SK-N-SH (cell line): ENCODE measurements at regions not wholly inside any gene's neighbourhood (a gene's known extent, or its start where the extent isn't known, plus 50 kb on each side); places are given as distances from the start of the nearest gene placed in this dataset.

ENCODE experiments used
- CTCF ChIA-PET: fragments of 300-600, 350-600 bp; formaldehyde crosslinking; extraction: SDS; loops from one replicate; lab custom pipeline; 2021; lab: Yijun Ruan, JAX
- POLR2A ChIA-PET: fragments of 350-600 bp; sonication (Branson Sonifier 250); formaldehyde crosslinking; extraction: SDS; loops from one replicate; lab custom pipeline; 2020; ENCODE audit warnings: antibody characterized with exemption, inconsistent platforms; lab: Yijun Ruan, JAX
- DNase-seq: peaks from one replicate; pipeline ENCODE4 v3.0.0; 2012
- H2AFZ ChIP-seq: fragments of 200-600 bp; sonication (generic); 2 replicates; pipeline ENCODE4 v1.8.1; 2016; ENCODE audit warnings: antibody characterized with exemption, mild to moderate bottlenecking, low read depth
- H3F3A ChIP-seq: fragments of 200-600 bp; sonication (generic); replicated peaks from 2 replicates; pipeline ENCODE3; 2016; ENCODE audit warnings: antibody characterized with exemption, mild to moderate bottlenecking; ENCODE audit not compliant: insufficient read depth
- H3K27ac ChIP-seq, 2 experiments: fragments of 200-500 bp in 1 of 2; fragments of 200-600 bp in 1 of 2; sonication (Bioruptor generic) in 1 of 2; sonication (generic), shearing (Covaris generic) in 1 of 2; 2 replicates each; pipeline versions ENCODE4 v1.5.1 to v1.6.1; 2014 to 2016; ENCODE audit warnings: low read depth in 2 of 2, inconsistent platforms in 1 of 2, low read length in 1 of 2, mild to moderate bottlenecking in 1 of 2, mixed read lengths in 1 of 2
- H3K27me3 ChIP-seq: fragments of 200-600 bp; sonication (generic), shearing (Covaris generic); 2 replicates; pipeline ENCODE4 v1.6.1; 2016; ENCODE audit warnings: mixed run types; ENCODE audit not compliant: insufficient read depth
- H3K36me3 ChIP-seq, 2 experiments: fragments of 200-500 bp in 1 of 2; fragments of 200-600 bp in 1 of 2; sonication (Bioruptor generic) in 1 of 2; sonication (generic) in 1 of 2; replicated peaks in 1 of 2; 2 replicates each; pipeline versions ENCODE3 to v1.5.1; 2014 to 2016; ENCODE audit warnings: low read length in 1 of 2, mild to moderate bottlenecking in 1 of 2; ENCODE audit not compliant: insufficient read depth in 2 of 2, control insufficient read depth in 1 of 2
- H3K4me1 ChIP-seq, 2 experiments: fragments of 200-500 bp in 1 of 2; fragments of 200-600 bp in 1 of 2; sonication (Bioruptor generic) in 1 of 2; sonication (generic), shearing (Covaris generic) in 1 of 2; 2 replicates each; pipeline versions ENCODE4 v1.5.1 to v1.6.1; 2014 to 2016; ENCODE audit warnings: low read depth in 1 of 2, low read length in 1 of 2, mixed run types in 1 of 2; ENCODE audit not compliant: insufficient read depth in 2 of 2, control insufficient read depth in 1 of 2
- H3K4me2 ChIP-seq: fragments of 200-600 bp; sonication (generic), shearing (Covaris generic); 2 replicates; pipeline ENCODE4 v1.6.1; 2017; ENCODE audit warnings: mixed run types
- H3K4me3 ChIP-seq, 2 experiments: fragments of 200-500 bp in 1 of 2; fragments of 200-600 bp in 1 of 2; sonication (Bioruptor generic) in 1 of 2; sonication (generic), shearing (Covaris generic) in 1 of 2; 2 replicates each; pipeline versions ENCODE4 v1.5.1 to v1.8.1; 2014 to 2016; ENCODE audit warnings: low read depth in 2 of 2, inconsistent platforms in 1 of 2, low read length in 1 of 2, mild to moderate bottlenecking in 1 of 2, mixed read lengths in 1 of 2, moderate library complexity in 1 of 2
- H3K79me2 ChIP-seq: fragments of 200-600 bp; sonication (generic); 2 replicates; pipeline ENCODE4 v1.8.1; 2017; ENCODE audit warnings: mild to moderate bottlenecking; ENCODE audit not compliant: insufficient read depth
- H3K9ac ChIP-seq: fragments of 200-600 bp; sonication (generic); 2 replicates; pipeline ENCODE4 v1.6.1; 2017; ENCODE audit warnings: mixed run types
- H3K9me2 ChIP-seq: fragments of 200-600 bp; sonication (generic); 2 replicates; pipeline ENCODE4 v1.6.1; 2017; ENCODE audit warnings: mixed run types
- H3K9me3 ChIP-seq: fragments of 200-600 bp; sonication (generic); 2 replicates; pipeline ENCODE4 v1.6.1; 2017; ENCODE audit warnings: mixed run types, mild to moderate bottlenecking, moderate library complexity
- H4K20me1 ChIP-seq: fragments of 200-600 bp; sonication (generic); 2 replicates; pipeline ENCODE4 v1.6.1; 2017; ENCODE audit warnings: mild to moderate bottlenecking, mixed run types; ENCODE audit not compliant: insufficient read depth
- EP300 ChIP-seq, 2 experiments: IDR thresholded peaks; 2 replicates each; pipeline versions ENCODE4 v1.4.0 to v1.6.1; 2012; ENCODE audit warnings: borderline replicate concordance in 1 of 2, low read depth in 1 of 2, low read length in 1 of 2
- EZH2phosphoT487 ChIP-seq: fragments of 200-600 bp; sonication (generic); IDR thresholded peaks from 2 replicates; pipeline ENCODE4 v1.6.1; 2017; ENCODE audit warnings: low read depth, mixed run types, mild to moderate bottlenecking, antibody characterized with exemption, moderate library complexity, borderline replicate concordance
- FOXM1 ChIP-seq: IDR thresholded peaks from 2 replicates; pipeline ENCODE4 v1.4.0; 2012; ENCODE audit warnings: low read depth, mild to moderate bottlenecking
- IRF3 ChIP-seq: fragments of 150-350 bp; IDR thresholded peaks from 2 replicates; pipeline ENCODE4 v1.6.1; 2016; ENCODE audit warnings: mild to moderate bottlenecking, low read depth, low read length
- JUND ChIP-seq: IDR thresholded peaks from 2 replicates; pipeline ENCODE4 v1.4.0; 2012
- MXI1 ChIP-seq: IDR thresholded peaks from 2 replicates; pipeline ENCODE4 v1.6.1; 2012; ENCODE audit warnings: mild to moderate bottlenecking, low read depth, low read length, improper control_type of control experiment
- NFIC ChIP-seq: IDR thresholded peaks from 2 replicates; pipeline ENCODE4 v1.4.0; 2012; ENCODE audit warnings: borderline replicate concordance
- PBX3 ChIP-seq: IDR thresholded peaks from 2 replicates; pipeline ENCODE4; 2012
- POLR2AphosphoS5 ChIP-seq: IDR thresholded peaks from 2 replicates; pipeline ENCODE4 v1.6.1; 2012; ENCODE audit warnings: low read depth, low read length
- RAD21 ChIP-seq: IDR thresholded peaks from 2 replicates; pipeline ENCODE4 v1.6.1; 2012; ENCODE audit warnings: mild to moderate bottlenecking, low read length
- TAF1 ChIP-seq: IDR thresholded peaks from 2 replicates; pipeline ENCODE4 v1.6.1; 2012; ENCODE audit warnings: low read depth, mild to moderate bottlenecking, low read length, moderate library complexity, borderline replicate concordance
- YY1 ChIP-seq: IDR thresholded peaks from 2 replicates; pipeline ENCODE4 v1.4.0; 2012; ENCODE audit warnings: low read depth, mild to moderate bottlenecking
- ZBTB33 ChIP-seq: IDR thresholded peaks from 2 replicates; pipeline ENCODE4 v1.4.0; 2012; ENCODE audit warnings: low read depth, borderline replicate concordance
- WGBS: methylation state at CpG from one replicate; pipeline ENCODE4 v1.1.6; 2017; ENCODE audit warnings: low lambda C conversion rate; 5-methylcytosine and 5-hydroxymethylcytosine counted together
- TF ChIP-seq, protein P1 (sequence below): IDR thresholded peaks from 2 replicates; pipeline ENCODE4 v1.6.1; 2012; ENCODE audit warnings: mild to moderate bottlenecking, low read depth, low read length, moderate library complexity
- TF ChIP-seq, protein P2 (sequence below): IDR thresholded peaks from 2 replicates; pipeline ENCODE4 v1.4.0; 2012; ENCODE audit warnings: low read depth, borderline replicate concordance
- TF ChIP-seq, protein P3 (sequence below): IDR thresholded peaks from 2 replicates; pipeline ENCODE4 v1.4.0; 2012; ENCODE audit warnings: low read depth

DNA sequence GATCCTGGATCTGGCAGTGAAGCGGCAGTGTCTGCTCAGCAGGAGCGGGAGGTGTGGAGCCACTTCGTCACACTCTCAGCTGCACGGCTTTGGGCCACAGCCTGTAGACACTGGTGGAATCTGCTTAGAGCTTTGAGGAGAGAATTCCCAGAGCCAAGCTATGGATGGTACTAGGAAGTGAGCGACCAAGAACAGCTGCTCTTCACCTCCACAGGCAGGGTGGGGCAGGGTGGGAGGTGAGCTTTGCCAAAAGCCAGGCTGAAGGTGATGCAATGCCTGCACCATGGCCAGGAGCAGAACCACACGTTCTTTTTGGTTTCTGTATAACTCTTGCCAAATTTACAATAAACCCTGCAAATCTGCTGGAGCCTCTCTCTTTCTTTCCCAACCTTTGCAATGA lies 226.1 kb downstream of the ANKRD30B start:
- Histone ChIP-seq H3K4me3 (no peak overlapping the region), H3K27ac (no peak overlapping the region), H3K9ac (no peak overlapping the region), H3F3A (peaks cover 23% of the 10 kb centered on the region), H3K79me2 (no peaks in the 10 kb centered on the region), H3K9me3 (no peaks in the 10 kb centered on the region), H3K27me3 (no peaks in the 10 kb centered on the region), H3K36me3 (no peaks in the 10 kb centered on the region), H3K4me2 (no peak overlapping the region), H3K4me1 (peaks cover 0 to 37% of the 10 kb centered on the region in 2 experiments; a peak in 2 of 4 replicates), H3K9me2 (no peaks in the 10 kb centered on the region), H4K20me1 (no peaks in the 10 kb centered on the region), H2AFZ (no peak overlapping the region)
- WGBS = 49% methylated on average over 6 of the region's 6 CpGs
- POLR2A ChIA-PET = no interaction called here
- CTCF ChIA-PET = no interaction called here
- no peak for DNase-seq
- TF ChIP-seq EP300 (IDR thresholded peaks at IDR 0.05; ENCODE audit: borderline replicate concordance in 1 of 2, low read depth in 1 of 2, low read length in 1 of 2) (no peak), YY1 (no peak), TAF1 (no peak), PBX3 (no peak), RAD21 (no peak), NFIC (no peak)
- TF ChIP-seq, protein P1, sequence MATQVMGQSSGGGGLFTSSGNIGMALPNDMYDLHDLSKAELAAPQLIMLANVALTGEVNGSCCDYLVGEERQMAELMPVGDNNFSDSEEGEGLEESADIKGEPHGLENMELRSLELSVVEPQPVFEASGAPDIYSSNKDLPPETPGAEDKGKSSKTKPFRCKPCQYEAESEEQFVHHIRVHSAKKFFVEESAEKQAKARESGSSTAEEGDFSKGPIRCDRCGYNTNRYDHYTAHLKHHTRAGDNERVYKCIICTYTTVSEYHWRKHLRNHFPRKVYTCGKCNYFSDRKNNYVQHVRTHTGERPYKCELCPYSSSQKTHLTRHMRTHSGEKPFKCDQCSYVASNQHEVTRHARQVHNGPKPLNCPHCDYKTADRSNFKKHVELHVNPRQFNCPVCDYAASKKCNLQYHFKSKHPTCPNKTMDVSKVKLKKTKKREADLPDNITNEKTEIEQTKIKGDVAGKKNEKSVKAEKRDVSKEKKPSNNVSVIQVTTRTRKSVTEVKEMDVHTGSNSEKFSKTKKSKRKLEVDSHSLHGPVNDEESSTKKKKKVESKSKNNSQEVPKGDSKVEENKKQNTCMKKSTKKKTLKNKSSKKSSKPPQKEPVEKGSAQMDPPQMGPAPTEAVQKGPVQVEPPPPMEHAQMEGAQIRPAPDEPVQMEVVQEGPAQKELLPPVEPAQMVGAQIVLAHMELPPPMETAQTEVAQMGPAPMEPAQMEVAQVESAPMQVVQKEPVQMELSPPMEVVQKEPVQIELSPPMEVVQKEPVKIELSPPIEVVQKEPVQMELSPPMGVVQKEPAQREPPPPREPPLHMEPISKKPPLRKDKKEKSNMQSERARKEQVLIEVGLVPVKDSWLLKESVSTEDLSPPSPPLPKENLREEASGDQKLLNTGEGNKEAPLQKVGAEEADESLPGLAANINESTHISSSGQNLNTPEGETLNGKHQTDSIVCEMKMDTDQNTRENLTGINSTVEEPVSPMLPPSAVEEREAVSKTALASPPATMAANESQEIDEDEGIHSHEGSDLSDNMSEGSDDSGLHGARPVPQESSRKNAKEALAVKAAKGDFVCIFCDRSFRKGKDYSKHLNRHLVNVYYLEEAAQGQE = no peak
- TF ChIP-seq, protein P2, sequence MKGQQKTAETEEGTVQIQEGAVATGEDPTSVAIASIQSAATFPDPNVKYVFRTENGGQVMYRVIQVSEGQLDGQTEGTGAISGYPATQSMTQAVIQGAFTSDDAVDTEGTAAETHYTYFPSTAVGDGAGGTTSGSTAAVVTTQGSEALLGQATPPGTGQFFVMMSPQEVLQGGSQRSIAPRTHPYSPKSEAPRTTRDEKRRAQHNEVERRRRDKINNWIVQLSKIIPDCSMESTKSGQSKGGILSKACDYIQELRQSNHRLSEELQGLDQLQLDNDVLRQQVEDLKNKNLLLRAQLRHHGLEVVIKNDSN = no peak

GRCh38 chr18:14974576-14974975 lies 226.6 kb downstream of the ANKRD30B start:
- Histone ChIP-seq H3F3A (peaks cover 22% of the 10 kb centered on the region), H3K27me3 (no peaks in the 10 kb centered on the region), H3K79me2 (no peaks in the 10 kb centered on the region), H3K4me3 (no peak overlapping the region), H4K20me1 (no peaks in the 10 kb centered on the region), H3K9me3 (no peaks in the 10 kb centered on the region), H2AFZ (0 out of 2 replicates have a peak overlapping the region, but pooled peaks have one; percentile 35), H3K9ac (no peak overlapping the region), H3K4me2 (no peak overlapping the region), H3K27ac (no peak overlapping the region), H3K9me2 (no peaks in the 10 kb centered on the region), H3K36me3 (no peaks in the 10 kb centered on the region), H3K4me1 (peaks cover 0 to 32% of the 10 kb centered on the region in 2 experiments; a peak in 2 of 4 replicates)
- POLR2A ChIA-PET = no interaction called here
- WGBS = 17% methylated on average over 3 of the region's 3 CpGs
- no peak for DNase-seq
- CTCF ChIA-PET = no interaction called here
- TF ChIP-seq EP300 (IDR thresholded peaks at IDR 0.05; ENCODE audit: borderline replicate concordance in 1 of 2, low read depth in 1 of 2, low read length in 1 of 2) = peak in 1 of 2 experiments; percentile 62; a peak in 1 of 4 replicates
- no peak for TF ChIP-seq ZBTB33
- TF ChIP-seq POLR2AphosphoS5 = no peak
- no peak for TF ChIP-seq FOXM1
- no peak for TF ChIP-seq TAF1
- no peak for TF ChIP-seq IRF3
- TF ChIP-seq EZH2phosphoT487 = no peak
- TF ChIP-seq, protein P2 = no peak
- 0 out of 2 replicates have a peak, but pooled peaks have one; percentile 14 for TF ChIP-seq JUND
- TF ChIP-seq MXI1 = no peak
- TF ChIP-seq, protein P3, sequence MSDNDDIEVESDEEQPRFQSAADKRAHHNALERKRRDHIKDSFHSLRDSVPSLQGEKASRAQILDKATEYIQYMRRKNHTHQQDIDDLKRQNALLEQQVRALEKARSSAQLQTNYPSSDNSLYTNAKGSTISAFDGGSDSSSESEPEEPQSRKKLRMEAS = no peak
